ENCODE measurements at regions not wholly inside any gene's neighbourhood (a gene's known extent, or its start where the extent isn't known, plus 50 kb on each side); places are given as distances from the start of the nearest gene placed in this dataset.
A peak's percentile ranks its signal among the peaks of the same experiment; 100 is the strongest.

- DNase-seq (ENCODE audit: low read depth): no peak
- H3K4me3 ChIP-seq (ENCODE audit: low read length): no peak overlapping the region
Observed at GRCh38 chr10:23872290-23872689, 336.6 kb upstream of the KIAA1217 start.

GRCh38 chr10:23877791-23878320, 331.1 kb upstream of the KIAA1217 start:
- H3K4me3 ChIP-seq (ENCODE audit: low read length): no peak overlapping the region
- no peak for DNase-seq (ENCODE audit: low read depth)
- TF ChIP-seq CTCF (conservative IDR thresholded peaks at IDR 0.05; ENCODE audit: low read depth, low read length): no peak

More at GRCh38 chr10:23872290-23872689, 336.6 kb upstream of the KIAA1217 start:
- no peak for TF ChIP-seq CTCF (conservative IDR thresholded peaks at IDR 0.05; ENCODE audit: low read depth, low read length)

- DNase-seq (ENCODE audit: low read depth): peak; percentile 9
- no peak overlapping the region for H3K4me3 ChIP-seq (ENCODE audit: low read length)
- no peak for TF ChIP-seq CTCF (conservative IDR thresholded peaks at IDR 0.05; ENCODE audit: low read depth, low read length)
Observed at GRCh38 chr10:23884670-23885069, 324.3 kb upstream of the KIAA1217 start.

GRCh38 chr10:23885853-23886252, 323.1 kb upstream of the KIAA1217 start:
- TF ChIP-seq CTCF (conservative IDR thresholded peaks at IDR 0.05; ENCODE audit: low read depth, low read length): no peak
- no peak overlapping the region for H3K4me3 ChIP-seq (ENCODE audit: low read length)
- DNase-seq (ENCODE audit: low read depth): no peak

GRCh38 chr10:23886355-23886754, 322.6 kb upstream of the KIAA1217 start:
- TF ChIP-seq CTCF (conservative IDR thresholded peaks at IDR 0.05; ENCODE audit: low read depth, low read length): no peak
- no peak overlapping the region for H3K4me3 ChIP-seq (ENCODE audit: low read length)
- no peak for DNase-seq (ENCODE audit: low read depth)

- no peak for TF ChIP-seq CTCF (conservative IDR thresholded peaks at IDR 0.05; ENCODE audit: low read depth, low read length)
- DNase-seq (ENCODE audit: low read depth): no peak
- no peak overlapping the region for H3K4me3 ChIP-seq (ENCODE audit: low read length)
Observed at GRCh38 chr10:23891301-23891700, 317.6 kb upstream of the KIAA1217 start.

- peak; percentile 51 for DNase-seq (ENCODE audit: low read depth)
Observed at GRCh38 chr10:23892296-23892695, 316.6 kb upstream of the KIAA1217 start.

More at GRCh38 chr10:23892296-23892695, 316.6 kb upstream of the KIAA1217 start:
- TF ChIP-seq CTCF (conservative IDR thresholded peaks at IDR 0.05; ENCODE audit: low read depth, low read length): no peak
- no peak overlapping the region for H3K4me3 ChIP-seq (ENCODE audit: low read length)
